SJSA1 (cell line): ENCODE measurements at regions not wholly inside any gene's neighbourhood (a gene's known extent, or its start where the extent isn't known, plus 50 kb on each side); places are given as distances from the start of the nearest gene placed in this dataset.
A peak's percentile ranks its signal among the peaks of the same experiment; 100 is the strongest.

Source experiments
- DNase-seq, 2 experiments: peaks; one replicate each; pipeline ENCODE4 v3.0.0-alpha.2; 2015 to 2020; ENCODE audit warnings: low spot score in 2 of 2, low read depth in 1 of 2
- H3K27ac ChIP-seq: fragments of 250-450 bp; sonication (Bioruptor Pico); 2 replicates; pipeline ENCODE4 v1.5.1; 2020; ENCODE audit warnings: mild to moderate bottlenecking, moderate library complexity
- H3K27me3 ChIP-seq: fragments of 250-450 bp; sonication (Bioruptor Pico); replicated peaks from 2 replicates; pipeline ENCODE4 v1.5.1; 2020; ENCODE audit warnings: mild to moderate bottlenecking, moderate library complexity
- H3K36me3 ChIP-seq: fragments of 250-450 bp; sonication (Bioruptor Pico); 2 replicates; pipeline ENCODE4 v1.5.1; 2020; ENCODE audit warnings: mild to moderate bottlenecking
- H3K4me1 ChIP-seq: fragments of 250-450 bp; sonication (Bioruptor Pico); replicated peaks from 2 replicates; pipeline ENCODE4 v1.6.1; 2021; ENCODE audit warnings: mild to moderate bottlenecking
- H3K4me3 ChIP-seq: fragments of 250-450 bp; sonication (Bioruptor Pico); 2 replicates; pipeline ENCODE4 v1.5.1; 2020; ENCODE audit warnings: mild to moderate bottlenecking
- H3K9me3 ChIP-seq: fragments of 250-450 bp; sonication (Bioruptor Pico); replicated peaks from 2 replicates; pipeline ENCODE4 v1.5.1; 2020; ENCODE audit warnings: mild to moderate bottlenecking

GRCh38 chr6:40323881-40324634 is 263.1 kb downstream of the LRFN2 start:
- no peak for DNase-seq
- H3K9me3 ChIP-seq = no peaks in the 10 kb centered on the region; the same call in 1 of the 2 replicates
- H3K27me3 ChIP-seq = no peaks in the 10 kb centered on the region; the same call in 1 of the 2 replicates
- no peak overlapping the region for H3K27ac ChIP-seq
- no peak overlapping the region for H3K4me3 ChIP-seq
- no peaks in the 10 kb centered on the region for H3K4me1 ChIP-seq
- no peaks in the 10 kb centered on the region for H3K36me3 ChIP-seq

- H3K4me3 ChIP-seq = no peak overlapping the region
- no peak overlapping the region for H3K27ac ChIP-seq
- no peaks in the 10 kb centered on the region for H3K36me3 ChIP-seq
- H3K9me3 ChIP-seq = no peaks in the 10 kb centered on the region; the same call in 1 of the 2 replicates
- DNase-seq = no peak
- H3K4me1 ChIP-seq = no peaks in the 10 kb centered on the region
- no peaks in the 10 kb centered on the region; the same call in 1 of the 2 replicates for H3K27me3 ChIP-seq
These were observed 264.8 kb downstream of the LRFN2 start for GRCh38 chr6:40322336-40322735.

- no peak overlapping the region for H3K27ac ChIP-seq
- no peaks in the 10 kb centered on the region for H3K36me3 ChIP-seq
- H3K4me3 ChIP-seq = no peak overlapping the region
- H3K9me3 ChIP-seq = no peaks in the 10 kb centered on the region; the same call in 1 of the 2 replicates
- DNase-seq = no peak
- H3K27me3 ChIP-seq = no peaks in the 10 kb centered on the region; the same call in 1 of the 2 replicates
- H3K4me1 ChIP-seq = no peaks in the 10 kb centered on the region
These were observed 265.5 kb downstream of the LRFN2 start for GRCh38 chr6:40321616-40322015.

GRCh38 chr6:40320947-40321346 is 266.2 kb downstream of the LRFN2 start:
- H3K9me3 ChIP-seq = no peaks in the 10 kb centered on the region; the same call in 1 of the 2 replicates
- no peak overlapping the region for H3K27ac ChIP-seq
- DNase-seq = no peak
- no peaks in the 10 kb centered on the region for H3K36me3 ChIP-seq
- no peaks in the 10 kb centered on the region; the same call in 1 of the 2 replicates for H3K27me3 ChIP-seq
- no peaks in the 10 kb centered on the region for H3K4me1 ChIP-seq
- no peak overlapping the region for H3K4me3 ChIP-seq

GRCh38 chr6:40320441-40320840 is 266.7 kb downstream of the LRFN2 start:
- Histone ChIP-seq H3K27me3 (no peaks in the 10 kb centered on the region; the same call in 1 of the 2 replicates), H3K36me3 (no peaks in the 10 kb centered on the region), H3K4me1 (no peaks in the 10 kb centered on the region), H3K4me3 (no peak overlapping the region), H3K9me3 (no peaks in the 10 kb centered on the region; the same call in 1 of the 2 replicates), H3K27ac (no peak overlapping the region)
- DNase-seq = no peak

GRCh38 chr6:40319124-40319523 is 268.0 kb downstream of the LRFN2 start:
- H3K36me3 ChIP-seq = no peaks in the 10 kb centered on the region
- no peak overlapping the region for H3K27ac ChIP-seq
- no peaks in the 10 kb centered on the region for H3K4me1 ChIP-seq

GRCh38 chr6:40315060-40315459 is 272.1 kb downstream of the LRFN2 start:
- H3K4me1 ChIP-seq = no peaks in the 10 kb centered on the region
- H3K27me3 ChIP-seq = peaks cover 5% of the 10 kb centered on the region; the same call in 1 of the 2 replicates
- H3K4me3 ChIP-seq = no peak overlapping the region
- H3K27ac ChIP-seq = no peak overlapping the region
- no peaks in the 10 kb centered on the region for H3K36me3 ChIP-seq
- H3K9me3 ChIP-seq = no peaks in the 10 kb centered on the region; the same call in 1 of the 2 replicates
- DNase-seq = no peak

More at GRCh38 chr6:40319124-40319523, 268.0 kb downstream of the LRFN2 start:
- DNase-seq = no peak
- Histone ChIP-seq H3K9me3 (no peaks in the 10 kb centered on the region; the same call in 1 of the 2 replicates), H3K4me3 (no peak overlapping the region), H3K27me3 (no peaks in the 10 kb centered on the region; the same call in 1 of the 2 replicates)

GRCh38 chr6:40313582-40313981 is 273.6 kb downstream of the LRFN2 start:
- DNase-seq = no peak

GRCh38 chr6:40312213-40313015 is 274.8 kb downstream of the LRFN2 start:
- Histone ChIP-seq H3K4me1 (no peaks in the 10 kb centered on the region), H3K9me3 (no peaks in the 10 kb centered on the region), H3K4me3 (no peak overlapping the region), H3K27me3 (peaks cover 5% of the 10 kb centered on the region; the same call in 1 of the 2 replicates), H3K27ac (no peak overlapping the region), H3K36me3 (no peaks in the 10 kb centered on the region)
- no peak for DNase-seq

More at GRCh38 chr6:40313582-40313981, 273.6 kb downstream of the LRFN2 start:
- Histone ChIP-seq H3K4me1 (no peaks in the 10 kb centered on the region), H3K4me3 (no peak overlapping the region), H3K9me3 (no peaks in the 10 kb centered on the region), H3K27me3 (peaks cover 5% of the 10 kb centered on the region; the same call in 1 of the 2 replicates), H3K36me3 (no peaks in the 10 kb centered on the region), H3K27ac (no peak overlapping the region)

- Histone ChIP-seq H3K4me3 (no peak overlapping the region), H3K9me3 (no peaks in the 10 kb centered on the region), H3K27ac (no peak overlapping the region), H3K36me3 (no peaks in the 10 kb centered on the region), H3K4me1 (no peaks in the 10 kb centered on the region), H3K27me3 (peaks cover 5% of the 10 kb centered on the region; the same call in 1 of the 2 replicates)
- peak; percentile 27 to 60 for DNase-seq
These were observed 278.4 kb downstream of the LRFN2 start for GRCh38 chr6:40308533-40309306.

- Histone ChIP-seq H3K36me3 (no peaks in the 10 kb centered on the region), H3K27ac (no peak overlapping the region), H3K27me3 (peaks cover 2% of the 10 kb centered on the region; the same call in 1 of the 2 replicates), H3K4me1 (no peaks in the 10 kb centered on the region), H3K4me3 (no peak overlapping the region), H3K9me3 (no peaks in the 10 kb centered on the region)
- DNase-seq = no peak
These were observed 279.5 kb downstream of the LRFN2 start for GRCh38 chr6:40307712-40308111.

GRCh38 chr6:40302856-40303454 is 284.2 kb downstream of the LRFN2 start:
- Histone ChIP-seq H3K36me3 (no peaks in the 10 kb centered on the region), H3K4me1 (no peaks in the 10 kb centered on the region), H3K27me3 (no peaks in the 10 kb centered on the region; the same call in 1 of the 2 replicates), H3K9me3 (no peaks in the 10 kb centered on the region), H3K4me3 (no peak overlapping the region), H3K27ac (no peak overlapping the region)
- no peak for DNase-seq

GRCh38 chr6:40299681-40300080 is 287.5 kb downstream of the LRFN2 start:
- Histone ChIP-seq H3K4me3 (no peak overlapping the region), H3K36me3 (no peaks in the 10 kb centered on the region)
- DNase-seq = no peak

More at GRCh38 chr6:40299681-40300080, 287.5 kb downstream of the LRFN2 start:
- Histone ChIP-seq H3K27me3 (no peaks in the 10 kb centered on the region), H3K9me3 (no peaks in the 10 kb centered on the region), H3K27ac (no peak overlapping the region), H3K4me1 (no peaks in the 10 kb centered on the region)
